Astrocyte (in vitro differentiated cells and primary cell): ENCODE measurements at regions not wholly inside any gene's neighbourhood (a gene's known extent, or its start where the extent isn't known, plus 50 kb on each side); places are given as distances from the start of the nearest gene placed in this dataset.

Source experiments
- EZH2 ChIP-seq: IDR thresholded peaks from 2 replicates; pipeline ENCODE4 v1.6.1; 2012; ENCODE audit warnings: mild to moderate bottlenecking, low read length, inconsistent platforms; ENCODE audit not compliant: insufficient read depth
- TF ChIP-seq, protein P1 (sequence below): IDR thresholded peaks from 2 replicates; pipeline ENCODE4 v1.5.1; 2011; ENCODE audit warnings: low read depth, mild to moderate bottlenecking, inconsistent platforms, low read length, moderate library complexity; ENCODE audit not compliant: insufficient read depth

DNA sequence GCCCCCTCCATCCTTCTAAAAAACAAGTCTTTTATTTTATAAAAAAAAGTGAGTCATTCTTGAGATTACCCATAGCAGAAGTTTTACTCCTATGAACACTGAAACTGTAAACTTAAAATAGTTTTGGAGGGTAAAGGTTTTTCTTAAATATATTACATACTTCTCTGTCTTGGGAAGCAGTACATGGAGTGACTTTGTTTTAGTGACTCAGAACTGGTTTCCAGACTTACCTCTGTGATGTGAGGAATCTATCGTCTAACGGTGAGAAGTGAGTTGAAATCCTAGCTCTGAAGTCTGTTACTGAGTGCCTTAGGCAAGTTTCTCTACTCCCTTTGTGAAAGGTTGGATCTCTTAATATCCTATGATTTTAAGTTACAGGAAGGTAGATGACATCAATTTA, 176.3 kb upstream of the POU3F1 start:
- TF ChIP-seq, protein P1, sequence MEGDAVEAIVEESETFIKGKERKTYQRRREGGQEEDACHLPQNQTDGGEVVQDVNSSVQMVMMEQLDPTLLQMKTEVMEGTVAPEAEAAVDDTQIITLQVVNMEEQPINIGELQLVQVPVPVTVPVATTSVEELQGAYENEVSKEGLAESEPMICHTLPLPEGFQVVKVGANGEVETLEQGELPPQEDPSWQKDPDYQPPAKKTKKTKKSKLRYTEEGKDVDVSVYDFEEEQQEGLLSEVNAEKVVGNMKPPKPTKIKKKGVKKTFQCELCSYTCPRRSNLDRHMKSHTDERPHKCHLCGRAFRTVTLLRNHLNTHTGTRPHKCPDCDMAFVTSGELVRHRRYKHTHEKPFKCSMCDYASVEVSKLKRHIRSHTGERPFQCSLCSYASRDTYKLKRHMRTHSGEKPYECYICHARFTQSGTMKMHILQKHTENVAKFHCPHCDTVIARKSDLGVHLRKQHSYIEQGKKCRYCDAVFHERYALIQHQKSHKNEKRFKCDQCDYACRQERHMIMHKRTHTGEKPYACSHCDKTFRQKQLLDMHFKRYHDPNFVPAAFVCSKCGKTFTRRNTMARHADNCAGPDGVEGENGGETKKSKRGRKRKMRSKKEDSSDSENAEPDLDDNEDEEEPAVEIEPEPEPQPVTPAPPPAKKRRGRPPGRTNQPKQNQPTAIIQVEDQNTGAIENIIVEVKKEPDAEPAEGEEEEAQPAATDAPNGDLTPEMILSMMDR, result no peak
- TF ChIP-seq EZH2, result no peak
